Effector memory CD8-positive, alpha-beta T cell (primary cell): ENCODE measurements at regions not wholly inside any gene's neighbourhood (a gene's known extent, or its start where the extent isn't known, plus 50 kb on each side); places are given as distances from the start of the nearest gene placed in this dataset.

ENCODE experiments used
- ATAC-seq: fragments of 150-1000 bp; cut with Tn5 transposase; replicated peaks from 2 replicates; pipeline ENCODE4 v1.10.0; 2021; ENCODE audit warnings: mild to moderate bottlenecking, moderate library complexity
- DNase-seq, 3 experiments: peaks; one replicate each; pipeline ENCODE4 v3.0.0; 2021
- H3K27ac Mint-ChIP-seq, 2 donors: one replicate each; pipeline ENCODE4 v1.8.0; 2022; ENCODE audit warnings: mild to moderate bottlenecking in 2 of 2, mixed read lengths in 2 of 2, moderate library complexity in 2 of 2
- H3K27me3 Mint-ChIP-seq, 2 donors: one replicate each; pipeline ENCODE4 v1.8.0; 2022; ENCODE audit warnings: mixed read lengths in 2 of 2
- H3K36me3 Mint-ChIP-seq: one replicate; pipeline ENCODE4 v1.8.0; 2022; ENCODE audit warnings: mild to moderate bottlenecking, moderate library complexity, mixed read lengths; ENCODE audit not compliant: insufficient read depth
- H3K4me1 Mint-ChIP-seq, 2 donors: one replicate each; pipeline ENCODE4 v1.8.0; 2022; ENCODE audit warnings: low read depth in 2 of 2, mixed read lengths in 2 of 2
- H3K4me3 Mint-ChIP-seq, 2 donors: one replicate each; pipeline ENCODE4 v1.8.0; 2022; ENCODE audit warnings: mild to moderate bottlenecking in 2 of 2, mixed read lengths in 2 of 2, moderate library complexity in 2 of 2
- H3K9me3 Mint-ChIP-seq, 2 donors: one replicate each; pipeline ENCODE4 v1.8.0; 2022; ENCODE audit warnings: mixed read lengths in 2 of 2

DNA sequence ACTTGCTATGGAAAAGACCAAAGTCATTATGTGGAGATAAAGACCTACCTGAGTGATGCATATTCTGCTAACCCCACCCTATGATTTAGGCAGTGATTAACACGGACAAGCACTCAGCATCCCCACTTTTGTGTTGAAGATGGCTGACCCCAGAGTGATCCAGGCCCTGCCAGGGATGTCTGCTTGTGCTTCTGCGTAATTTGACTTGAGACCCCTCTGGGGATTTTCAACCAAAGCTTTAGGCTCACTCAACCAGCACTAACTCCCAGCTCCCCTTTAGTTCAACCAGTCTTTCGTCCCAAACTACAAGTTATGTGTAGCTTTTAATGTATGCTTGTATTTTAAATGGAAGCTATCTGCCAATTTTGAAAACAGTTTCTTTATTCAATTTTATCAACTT, 538.0 kb upstream of the ID4 start:
- ATAC-seq = no peak
- Mint-ChIP-seq H3K36me3 (no peaks in the 10 kb centered on the region), H3K27me3 (no peaks in the 10 kb centered on the region), H3K27ac (no peak overlapping the region), H3K4me3 (no peak overlapping the region), H3K4me1 (no peaks in the 10 kb centered on the region), H3K9me3 (peaks cover 6% of the 10 kb centered on the region in 2 donors)
- no peak for DNase-seq

DNA sequence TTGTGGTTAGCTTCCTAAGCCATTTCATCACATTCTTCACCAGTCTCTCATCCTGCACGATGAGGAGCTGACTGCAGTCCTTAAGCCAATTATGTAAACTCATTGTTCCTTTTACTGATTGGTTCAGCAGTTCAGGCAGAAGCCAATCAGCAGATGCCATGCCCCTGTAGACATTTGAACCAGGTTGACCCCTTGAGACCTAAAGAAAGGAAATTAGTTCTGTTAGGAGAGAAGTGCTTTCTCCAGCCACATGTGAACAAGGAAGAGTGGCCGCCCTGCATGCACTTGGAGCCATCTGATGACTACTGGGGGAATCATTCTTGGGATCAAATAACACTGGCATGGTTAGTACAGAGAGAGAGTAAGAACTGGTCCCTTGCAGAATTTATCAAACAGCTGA, 535.2 kb upstream of the ID4 start:
- Mint-ChIP-seq H3K27me3 (no peaks in the 10 kb centered on the region), H3K27ac (no peak overlapping the region), H3K4me3 (no peak overlapping the region), H3K4me1 (no peaks in the 10 kb centered on the region), H3K9me3 (peaks cover 6% of the 10 kb centered on the region in 2 donors), H3K36me3 (no peaks in the 10 kb centered on the region)
- no peak for DNase-seq
- no peak for ATAC-seq

DNA sequence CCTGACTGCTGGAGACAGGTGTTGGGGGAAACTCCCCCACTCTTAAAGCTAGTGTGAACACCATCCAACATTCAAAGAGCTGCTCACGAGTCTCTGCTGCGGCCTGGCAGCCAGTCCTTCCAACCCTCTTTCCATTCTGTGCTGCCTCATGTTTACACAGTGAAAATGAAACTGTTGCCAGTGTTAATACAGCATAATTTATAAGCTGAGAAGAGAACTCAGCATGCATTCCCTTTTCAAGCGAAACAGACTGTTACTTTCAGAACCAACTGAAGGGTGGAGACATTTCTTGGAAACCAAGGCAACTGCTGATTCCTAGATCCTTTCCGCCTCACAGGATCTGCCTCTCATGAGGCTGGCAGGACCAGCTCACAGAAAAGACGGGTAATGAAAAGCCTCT, 533.8 kb upstream of the ID4 start:
- ATAC-seq (no peak), DNase-seq (no peak)
- H3K4me3 Mint-ChIP-seq = no peak overlapping the region
- H3K9me3 Mint-ChIP-seq = peaks cover 3 to 6% of the 10 kb centered on the region in 2 donors
- H3K27me3 Mint-ChIP-seq = no peaks in the 10 kb centered on the region
- H3K27ac Mint-ChIP-seq = no peak overlapping the region
- H3K4me1 Mint-ChIP-seq = no peaks in the 10 kb centered on the region
- H3K36me3 Mint-ChIP-seq = no peaks in the 10 kb centered on the region

DNA sequence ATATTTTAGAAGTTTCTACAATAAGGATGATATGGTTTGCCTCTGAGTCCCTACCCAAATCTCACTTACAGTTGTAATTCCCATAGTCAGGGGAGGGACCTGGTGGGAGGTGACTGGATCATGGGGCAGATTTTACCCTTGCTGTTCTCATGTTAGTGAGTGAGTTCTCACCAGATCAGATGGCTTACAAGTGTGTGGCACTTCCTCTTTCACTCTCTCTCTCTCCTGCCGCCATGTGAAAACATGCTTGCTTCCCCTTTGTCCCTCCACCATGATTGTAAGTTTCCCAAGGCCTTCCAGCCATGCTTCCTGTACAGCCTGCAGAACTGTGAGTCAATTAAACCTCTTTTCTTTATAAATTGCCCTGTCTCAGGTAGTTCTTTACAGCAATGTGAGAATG, 527.5 kb upstream of the ID4 start:
- no peak for DNase-seq
- no peak for ATAC-seq
- no peaks in the 10 kb centered on the region for H3K36me3 Mint-ChIP-seq
- H3K9me3 Mint-ChIP-seq = peaks cover 7 to 26% of the 10 kb centered on the region in 2 donors
- H3K4me3 Mint-ChIP-seq = no peak overlapping the region
- no peaks in the 10 kb centered on the region for H3K4me1 Mint-ChIP-seq
- H3K27me3 Mint-ChIP-seq = no peaks in the 10 kb centered on the region
- no peak overlapping the region for H3K27ac Mint-ChIP-seq

DNA sequence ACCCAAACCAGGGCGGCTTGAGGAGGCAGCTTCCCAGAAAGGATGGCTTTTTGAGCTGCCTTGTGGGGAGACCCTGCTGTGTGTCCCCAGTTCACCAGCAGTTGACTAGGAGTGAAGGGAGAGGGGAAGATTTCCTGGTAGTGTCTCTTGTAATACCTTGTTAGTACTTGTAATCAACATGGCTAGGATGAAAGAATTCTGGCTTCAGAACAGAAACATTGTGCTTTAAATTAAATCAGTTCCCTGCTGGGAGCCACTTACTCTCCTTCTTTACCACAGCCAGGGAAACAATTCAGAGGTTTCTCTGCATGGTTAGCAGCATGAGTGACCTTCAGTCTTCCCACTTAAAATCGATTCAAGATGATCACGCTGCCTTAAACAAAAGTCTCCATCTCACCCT, 525.4 kb upstream of the ID4 start:
- DNase-seq (no peak), ATAC-seq (no peak)
- Mint-ChIP-seq H3K27ac (no peak overlapping the region), H3K9me3 (peaks cover 7 to 26% of the 10 kb centered on the region in 2 donors), H3K4me1 (no peaks in the 10 kb centered on the region), H3K27me3 (no peaks in the 10 kb centered on the region), H3K4me3 (no peak overlapping the region), H3K36me3 (no peaks in the 10 kb centered on the region)

DNA sequence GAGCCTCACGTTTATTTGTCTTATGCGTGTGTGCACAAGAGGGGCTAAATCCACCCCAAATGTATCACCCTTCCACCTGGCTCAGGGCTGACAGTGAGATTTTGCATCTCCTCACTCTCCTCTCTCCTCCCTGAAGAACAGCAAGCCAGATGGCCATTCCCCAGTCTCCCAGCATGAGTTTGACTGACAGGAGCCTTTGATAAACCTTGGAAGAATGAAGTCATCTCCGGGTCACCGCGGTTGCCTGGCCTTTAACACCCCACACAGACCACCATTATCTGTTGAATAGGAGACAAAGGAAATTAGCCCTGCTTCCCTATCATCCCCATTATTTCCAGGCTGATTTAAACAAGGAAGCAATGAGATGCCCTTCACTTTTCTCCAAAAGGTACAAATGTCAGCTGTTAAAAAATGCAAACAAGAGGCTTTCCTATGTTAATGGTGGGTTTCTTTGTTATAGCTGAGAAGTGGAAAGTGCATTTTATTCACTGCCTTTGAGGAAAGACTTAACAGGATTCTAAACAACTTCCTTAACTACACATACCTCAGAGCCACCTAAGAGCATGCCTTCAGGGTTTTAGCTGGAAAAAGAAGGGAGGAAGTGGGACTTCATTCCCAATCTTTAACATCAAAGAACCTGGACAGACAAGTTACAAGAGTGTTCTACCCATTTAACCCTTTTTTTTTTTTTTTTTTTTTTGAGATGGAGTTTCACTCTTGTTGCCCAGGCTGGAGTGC, 524.8 kb upstream of the ID4 start:
- Mint-ChIP-seq H3K4me3 (no peak overlapping the region), H3K9me3 (peaks cover 7 to 26% of the 10 kb centered on the region in 2 donors), H3K27ac (no peak overlapping the region), H3K4me1 (no peaks in the 10 kb centered on the region), H3K36me3 (no peaks in the 10 kb centered on the region), H3K27me3 (no peaks in the 10 kb centered on the region)
- no peak for ATAC-seq
- no peak for DNase-seq

DNA sequence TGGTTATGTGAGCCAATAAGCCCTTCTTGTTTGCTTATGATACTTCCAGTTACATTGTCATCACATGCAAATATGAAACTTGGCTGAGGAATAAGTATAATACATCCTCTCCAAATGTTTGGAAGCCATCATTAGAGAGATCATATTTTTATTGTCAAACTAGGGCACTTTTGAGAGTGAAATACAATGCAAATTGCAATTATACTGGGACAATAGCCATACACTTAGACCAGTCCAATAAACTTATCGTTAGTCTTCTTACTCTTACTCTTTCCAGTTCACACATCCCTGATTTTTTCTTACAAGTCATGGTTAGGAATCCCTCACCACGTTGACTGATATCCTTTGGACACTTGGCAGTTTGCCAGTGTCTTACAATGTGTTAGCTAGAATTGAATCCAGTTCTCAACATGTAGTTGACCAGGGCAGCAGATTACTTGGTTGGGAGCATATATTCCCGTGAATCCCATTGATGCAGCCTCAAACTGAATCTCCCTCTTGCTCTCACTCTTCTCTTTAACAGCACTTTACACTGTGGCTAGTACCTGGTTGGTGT, 519.7 kb upstream of the ID4 start:
- Mint-ChIP-seq H3K27me3 (no peaks in the 10 kb centered on the region), H3K9me3 (peaks cover 6 to 27% of the 10 kb centered on the region in 2 donors), H3K4me3 (no peak overlapping the region), H3K27ac (no peak overlapping the region), H3K4me1 (no peaks in the 10 kb centered on the region), H3K36me3 (no peaks in the 10 kb centered on the region)
- DNase-seq = no peak
- no peak for ATAC-seq

DNA sequence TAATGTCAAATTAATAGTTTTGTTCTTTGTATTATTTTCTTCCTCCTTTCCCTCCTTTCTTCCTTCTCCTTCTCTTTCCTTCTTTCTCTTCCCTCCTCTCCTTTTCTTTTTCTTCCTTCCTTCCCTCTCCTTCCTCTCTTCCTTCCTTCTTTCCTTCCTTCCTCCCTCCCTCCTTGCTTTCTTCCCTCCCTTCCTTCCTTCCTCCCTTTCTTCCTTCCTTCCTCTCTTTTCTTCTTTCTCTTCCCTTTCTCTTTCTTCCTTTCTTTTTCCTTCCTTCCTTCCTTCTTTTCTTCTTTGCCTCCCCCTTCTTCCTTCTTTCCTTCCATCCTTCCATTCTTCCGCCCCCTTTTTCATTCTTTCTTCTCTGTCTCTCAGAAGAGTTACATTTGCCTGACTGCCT, 518.2 kb upstream of the ID4 start:
- Mint-ChIP-seq H3K4me1 (no peaks in the 10 kb centered on the region), H3K9me3 (peaks cover 4 to 23% of the 10 kb centered on the region in 2 donors), H3K27me3 (no peaks in the 10 kb centered on the region), H3K36me3 (no peaks in the 10 kb centered on the region), H3K27ac (no peak overlapping the region), H3K4me3 (no peak overlapping the region)
- no peak for ATAC-seq
- DNase-seq = no peak

DNA sequence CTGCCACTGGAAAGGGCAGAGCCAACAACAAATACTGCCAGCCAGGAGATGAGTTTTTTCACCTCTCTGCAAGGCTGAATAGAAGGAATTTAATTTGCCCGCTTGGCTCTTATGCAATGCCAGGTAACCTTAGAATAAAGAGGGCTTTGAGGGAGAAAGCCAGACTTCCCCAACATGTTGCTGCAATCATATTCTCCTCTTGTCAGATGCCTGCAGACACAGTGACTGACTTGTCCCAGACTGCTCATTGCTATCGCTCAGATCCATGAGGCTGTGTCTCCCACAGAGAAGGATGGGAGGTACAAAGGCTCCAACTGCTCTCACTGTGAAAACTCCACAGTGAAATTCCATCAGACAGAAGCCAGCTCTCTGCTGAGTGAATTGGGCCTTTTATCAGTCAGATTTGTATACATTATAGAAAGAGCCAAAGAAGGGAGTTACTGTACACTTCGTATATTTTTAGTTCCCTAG, 517.0 kb upstream of the ID4 start:
- ATAC-seq (no peak), DNase-seq (no peak)
- Mint-ChIP-seq H3K9me3 (peaks cover 4 to 17% of the 10 kb centered on the region in 2 donors), H3K27me3 (no peaks in the 10 kb centered on the region), H3K36me3 (no peaks in the 10 kb centered on the region), H3K27ac (no peak overlapping the region), H3K4me1 (no peaks in the 10 kb centered on the region), H3K4me3 (no peak overlapping the region)

DNA sequence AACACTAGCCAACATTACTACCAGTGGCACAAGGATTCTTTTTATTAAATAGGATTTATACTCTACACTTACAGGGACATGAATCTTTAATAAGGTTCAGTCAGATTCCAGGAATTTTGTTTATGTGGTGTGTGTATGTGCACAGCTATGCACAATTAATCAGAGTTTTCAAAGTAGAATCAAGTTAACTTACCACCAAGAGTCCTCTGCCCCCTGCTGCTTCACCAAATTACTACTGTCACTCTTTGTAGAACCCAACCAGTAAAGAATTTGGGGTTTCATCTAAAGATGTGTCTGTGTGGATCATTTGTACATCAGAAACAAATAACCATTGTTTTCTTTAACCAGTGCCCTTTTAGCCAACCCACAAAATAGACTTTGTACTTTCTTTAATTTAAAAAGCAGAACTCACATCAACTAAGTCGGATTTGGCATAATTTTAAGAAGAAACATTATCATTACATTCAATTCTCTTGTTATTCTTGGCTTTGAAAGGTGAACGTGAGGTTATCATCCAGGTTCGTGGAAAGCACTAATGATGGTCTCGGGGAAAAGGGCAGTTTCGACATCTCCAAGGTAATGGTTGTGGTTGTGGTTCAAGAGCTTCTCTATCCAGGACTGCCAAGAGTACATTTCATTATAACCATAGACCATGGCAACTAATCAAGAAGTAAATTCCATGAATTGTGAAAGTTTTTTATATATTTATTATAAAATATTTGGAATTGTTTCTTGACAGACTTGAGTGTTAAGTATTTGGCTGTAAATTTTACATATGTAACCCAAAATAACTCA, 514.3 kb upstream of the ID4 start:
- ATAC-seq (no peak), DNase-seq (no peak)
- Mint-ChIP-seq H3K27me3 (no peaks in the 10 kb centered on the region), H3K4me1 (no peaks in the 10 kb centered on the region), H3K4me3 (no peak overlapping the region), H3K36me3 (no peaks in the 10 kb centered on the region), H3K9me3 (peaks cover 4 to 17% of the 10 kb centered on the region in 2 donors), H3K27ac (no peak overlapping the region)

DNA sequence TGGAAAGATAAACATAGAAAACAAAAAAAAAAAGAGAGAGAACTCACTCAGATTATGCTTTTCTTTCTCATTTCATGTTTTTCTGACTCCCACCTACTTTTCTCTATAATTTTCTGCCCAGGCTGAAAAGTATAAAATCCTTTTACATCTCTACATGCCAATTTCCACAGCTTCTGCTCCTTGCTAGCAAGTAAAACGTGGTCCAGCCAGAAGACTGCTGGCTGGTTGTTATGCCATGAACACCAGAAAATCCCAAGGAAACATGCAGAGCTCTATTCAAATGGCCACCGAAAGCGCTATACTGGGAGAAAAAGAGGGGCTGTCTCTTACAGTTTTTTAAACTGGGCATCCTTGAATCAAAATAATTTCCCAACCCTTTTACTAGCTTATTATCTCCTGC, 512.8 kb upstream of the ID4 start:
- H3K9me3 Mint-ChIP-seq = peaks cover 2 to 11% of the 10 kb centered on the region in 2 donors
- no peak overlapping the region for H3K4me3 Mint-ChIP-seq
- no peak overlapping the region for H3K27ac Mint-ChIP-seq
- DNase-seq = no peak
- H3K4me1 Mint-ChIP-seq = no peaks in the 10 kb centered on the region
- H3K36me3 Mint-ChIP-seq = no peaks in the 10 kb centered on the region
- ATAC-seq = no peak
- H3K27me3 Mint-ChIP-seq = no peaks in the 10 kb centered on the region

DNA sequence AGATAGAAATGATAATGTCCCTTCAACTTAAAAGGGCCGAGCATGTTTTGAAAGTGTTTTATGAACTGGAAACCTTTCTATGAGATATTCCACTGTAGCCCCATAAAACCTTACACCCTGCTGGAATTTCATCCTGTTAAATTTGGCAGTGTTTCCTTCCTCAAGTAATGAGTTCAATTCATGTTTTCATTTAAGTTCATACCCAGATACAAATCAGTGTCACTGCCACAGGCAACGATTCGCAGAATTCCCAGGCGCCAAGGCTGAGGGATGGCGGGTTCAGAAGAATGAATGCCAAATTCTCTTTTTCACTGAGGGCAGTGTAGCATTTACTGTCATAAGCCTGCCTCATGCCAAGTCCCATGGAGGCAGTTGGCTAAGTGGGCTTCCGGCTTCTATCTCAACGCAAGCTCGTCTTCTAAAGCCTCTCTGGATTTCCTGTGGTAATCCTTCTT, 511.8 kb upstream of the ID4 start:
- H3K27ac Mint-ChIP-seq = no peak overlapping the region

DNA sequence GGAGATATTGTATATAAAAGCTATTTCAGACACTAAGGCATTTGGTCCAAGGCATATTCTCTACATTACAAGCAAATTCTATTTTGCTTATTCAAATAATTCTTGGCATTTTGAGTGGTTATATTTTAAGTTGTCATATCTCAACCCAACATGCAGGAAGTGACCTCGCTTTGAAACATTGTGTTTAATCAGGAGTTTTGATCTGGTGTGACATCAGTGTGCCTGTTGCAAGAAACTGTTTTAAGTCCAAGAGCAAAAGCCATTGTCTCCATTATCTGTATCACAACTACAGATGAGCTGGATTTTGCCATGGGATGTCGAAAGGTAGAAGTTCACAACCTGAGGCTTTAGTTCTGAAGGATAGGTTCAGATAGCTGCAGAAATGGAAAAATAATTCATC, 509.9 kb upstream of the ID4 start:
- H3K4me1 Mint-ChIP-seq = no peaks in the 10 kb centered on the region
- ATAC-seq (no peak), DNase-seq (no peak)
- no peaks in the 10 kb centered on the region for H3K27me3 Mint-ChIP-seq
- no peak overlapping the region for H3K4me3 Mint-ChIP-seq
- no peaks in the 10 kb centered on the region for H3K36me3 Mint-ChIP-seq
- peaks cover 0 to 2% of the 10 kb centered on the region in 2 donors for H3K9me3 Mint-ChIP-seq
- no peak overlapping the region for H3K27ac Mint-ChIP-seq

More for the DNA sequence above, 511.8 kb upstream of the ID4 start:
- peaks cover 2 to 9% of the 10 kb centered on the region in 2 donors for H3K9me3 Mint-ChIP-seq
- no peaks in the 10 kb centered on the region for H3K27me3 Mint-ChIP-seq
- DNase-seq = no peak
- no peak for ATAC-seq
- H3K36me3 Mint-ChIP-seq = no peaks in the 10 kb centered on the region
- H3K4me1 Mint-ChIP-seq = no peaks in the 10 kb centered on the region
- H3K4me3 Mint-ChIP-seq = no peak overlapping the region

DNA sequence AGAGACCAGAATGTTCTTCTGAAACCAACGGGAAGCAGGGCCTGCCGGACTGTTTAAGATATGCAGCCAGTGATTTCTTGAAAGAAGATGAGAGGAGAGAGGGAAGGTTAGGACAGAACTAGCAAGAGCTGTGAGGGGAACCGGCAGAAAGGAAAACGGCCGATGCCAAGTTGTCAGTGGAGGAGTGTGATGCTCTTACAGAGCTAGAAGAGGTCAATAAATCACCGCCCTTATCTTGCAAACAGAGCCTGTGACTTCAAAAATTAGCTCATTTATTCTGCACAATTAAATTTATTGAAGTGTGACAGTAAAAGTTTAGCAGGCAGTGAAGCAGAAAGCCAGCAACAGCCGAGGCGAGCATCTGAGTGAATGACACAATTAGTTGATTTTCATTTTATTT, 509.5 kb upstream of the ID4 start:
- Mint-ChIP-seq H3K36me3 (no peaks in the 10 kb centered on the region), H3K4me3 (no peak overlapping the region), H3K4me1 (no peaks in the 10 kb centered on the region), H3K27me3 (no peaks in the 10 kb centered on the region), H3K27ac (no peak overlapping the region), H3K9me3 (peaks cover 0 to 4% of the 10 kb centered on the region in 2 donors)
- no peak for DNase-seq
- no peak for ATAC-seq
